ENCODE measurements at regions not wholly inside any gene's neighbourhood (a gene's known extent, or its start where the extent isn't known, plus 50 kb on each side); places are given as distances from the start of the nearest gene placed in this dataset.

GRCh38 chr14:89091781-89092180 is 267.3 kb downstream of the TTC8 start:
- TF ChIP-seq CTCF (conservative IDR thresholded peaks at IDR 0.05; ENCODE audit: low read depth, low read length): no peak
- no peak for TF ChIP-seq POLR2A (IDR thresholded peaks at IDR 0.05; ENCODE audit: low read depth, low read length)
- no peak for TF ChIP-seq SMC3 (IDR thresholded peaks at IDR 0.05; ENCODE audit: low read depth, low read length)
- TF ChIP-seq RCOR1 (IDR thresholded peaks at IDR 0.05; ENCODE audit: insufficient replicate concordance, low read length): no peak
- TF ChIP-seq ELK1 (IDR thresholded peaks at IDR 0.05; ENCODE audit: borderline replicate concordance, low read depth, low read length): no peak
- TF ChIP-seq MXI1 (IDR thresholded peaks at IDR 0.05; ENCODE audit: borderline replicate concordance, low read depth, low read length): no peak
- TF ChIP-seq BHLHE40 (IDR thresholded peaks at IDR 0.05; ENCODE audit: low read depth, low read length): no peak
- no peak for TF ChIP-seq CEBPB (IDR thresholded peaks at IDR 0.05; ENCODE audit: low read depth, low read length)

Measured in IMR-90 (cell line).